ENCODE measurements at regions not wholly inside any gene's neighbourhood (a gene's known extent, or its start where the extent isn't known, plus 50 kb on each side); places are given as distances from the start of the nearest gene placed in this dataset.
A peak's percentile ranks its signal among the peaks of the same experiment; 100 is the strongest.
"Not testable (repeated sequence)": the region's sequence is repeated elsewhere in the genome, so short reads cannot be mapped to it uniquely, and the experiment has no call there.

DNA sequence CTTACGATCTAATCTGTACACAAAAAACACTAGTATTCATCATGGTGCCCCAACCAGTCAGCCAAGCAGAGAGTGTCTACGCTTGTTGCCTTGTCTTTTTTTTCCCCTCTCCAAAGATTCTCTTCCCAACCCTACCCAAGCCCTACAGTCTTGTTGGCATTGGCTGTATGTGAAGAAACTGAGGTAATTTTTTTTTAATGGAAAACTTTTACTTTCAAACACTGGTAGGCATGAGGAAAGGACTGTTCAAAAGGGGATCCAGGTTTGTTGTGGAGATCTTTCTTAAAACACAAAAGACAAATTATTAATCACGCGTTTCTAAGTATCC, 89.2 kb upstream of the PRSS16 start:
- Histone ChIP-seq H3K27ac (ENCODE audit: low read length) (no peak overlapping the region), H3K36me3 (ENCODE audit: insufficient read depth, low read depth, low read length) (no peaks in the 10 kb centered on the region), H3K4me1 (ENCODE audit: insufficient read depth, low read length) (peaks cover 14% of the 10 kb centered on the region), H3K9me3 (ENCODE audit: insufficient read depth, low read depth, low read length) (no peaks in the 10 kb centered on the region), H3K4me3 (ENCODE audit: low read length) (peak overlapping the region; percentile 85), H3K9ac (ENCODE audit: low read depth, low read length) (no peak overlapping the region), H3K27me3 (ENCODE audit: insufficient read depth, low read length) (peaks cover 22% of the 10 kb centered on the region; the same call in 1 of the 2 replicates)

DNA sequence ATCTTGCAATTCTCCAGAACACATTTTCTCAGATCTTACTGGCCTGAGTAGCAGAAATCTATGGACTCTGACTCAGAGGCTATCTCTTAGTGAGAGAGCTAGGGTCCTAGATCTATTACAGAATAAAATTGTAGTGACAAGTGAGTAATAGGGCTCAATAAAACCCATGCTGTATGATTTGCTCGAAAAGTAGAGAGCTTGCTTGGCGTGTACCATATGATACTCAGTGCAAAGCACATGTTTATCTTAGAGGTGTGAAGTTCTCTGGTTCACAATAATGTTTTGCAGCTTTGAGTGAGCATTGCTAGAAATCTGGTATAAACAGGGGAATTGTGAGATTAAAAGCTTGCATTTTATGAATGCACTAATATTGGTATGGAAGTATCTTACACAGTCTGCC, 87.8 kb upstream of the PRSS16 start:
- Histone ChIP-seq H3K4me1 (ENCODE audit: insufficient read depth, low read length) (peaks cover 14% of the 10 kb centered on the region), H3K4me3 (ENCODE audit: low read length) (no peak overlapping the region), H3K9ac (ENCODE audit: low read depth, low read length) (no peak overlapping the region), H3K9me3 (ENCODE audit: insufficient read depth, low read depth, low read length) (no peaks in the 10 kb centered on the region), H3K27me3 (ENCODE audit: insufficient read depth, low read length) (peaks cover 22% of the 10 kb centered on the region; the same call in 1 of the 2 replicates), H3K27ac (ENCODE audit: low read length) (no peak overlapping the region), H3K36me3 (ENCODE audit: insufficient read depth, low read depth, low read length) (no peaks in the 10 kb centered on the region)

DNA sequence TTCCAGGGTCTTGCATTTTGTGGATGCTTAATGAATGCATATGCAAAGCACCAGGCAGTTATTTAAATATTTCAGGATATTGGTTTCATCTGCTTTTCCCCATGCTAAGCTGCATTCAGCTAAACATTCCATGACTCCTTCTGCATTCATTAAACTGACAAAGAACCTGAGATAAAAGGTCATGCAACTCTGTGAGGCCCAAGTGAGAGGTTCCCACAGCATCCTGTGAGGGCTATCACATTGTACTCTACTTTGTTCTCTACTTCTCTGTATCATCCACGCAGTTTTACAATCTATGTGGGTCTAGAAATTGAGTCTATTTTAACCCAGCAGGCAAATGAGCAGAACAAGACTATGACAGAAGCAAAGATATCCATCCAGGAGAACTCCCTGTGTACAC, 86.4 kb upstream of the PRSS16 start:
- no peaks in the 10 kb centered on the region for H3K9me3 ChIP-seq (ENCODE audit: insufficient read depth, low read depth, low read length)
- peak overlapping the region; percentile 18; the same call in 1 of the 2 replicates for H3K4me3 ChIP-seq (ENCODE audit: low read length)
- no peak overlapping the region for H3K9ac ChIP-seq (ENCODE audit: low read depth, low read length)
- peaks cover 20% of the 10 kb centered on the region; the same call in 1 of the 2 replicates for H3K27me3 ChIP-seq (ENCODE audit: insufficient read depth, low read length)
- H3K36me3 ChIP-seq (ENCODE audit: insufficient read depth, low read depth, low read length), result no peaks in the 10 kb centered on the region
- peaks cover 14% of the 10 kb centered on the region for H3K4me1 ChIP-seq (ENCODE audit: insufficient read depth, low read length)
- no peak overlapping the region for H3K27ac ChIP-seq (ENCODE audit: low read length)

DNA sequence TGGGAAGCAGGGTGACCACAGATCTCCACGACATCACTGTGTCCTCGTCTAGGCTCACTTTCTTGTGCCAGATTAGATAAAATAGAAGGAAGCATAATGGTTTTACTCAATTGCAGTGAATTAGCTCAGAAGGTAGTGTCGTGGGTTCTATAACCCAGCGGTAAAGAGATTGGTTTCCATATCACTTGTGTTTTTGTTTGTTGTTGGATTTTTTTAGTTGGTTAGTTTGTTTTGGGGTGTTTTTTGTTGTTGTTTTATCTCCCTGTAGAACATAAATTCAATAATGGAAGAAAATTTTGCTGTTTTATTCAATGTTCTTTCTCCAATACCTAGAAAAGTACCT, 85.9 kb upstream of the PRSS16 start:
- Histone ChIP-seq H3K36me3 (ENCODE audit: insufficient read depth, low read depth, low read length) (no peaks in the 10 kb centered on the region), H3K9me3 (ENCODE audit: insufficient read depth, low read depth, low read length) (no peaks in the 10 kb centered on the region), H3K9ac (ENCODE audit: low read depth, low read length) (no peak overlapping the region), H3K27ac (ENCODE audit: low read length) (no peak overlapping the region), H3K27me3 (ENCODE audit: insufficient read depth, low read length) (peaks cover 16% of the 10 kb centered on the region; the same call in 1 of the 2 replicates), H3K4me3 (ENCODE audit: low read length) (peak overlapping the region; percentile 18; the same call in 1 of the 2 replicates), H3K4me1 (ENCODE audit: insufficient read depth, low read length) (peaks cover 14% of the 10 kb centered on the region)

DNA sequence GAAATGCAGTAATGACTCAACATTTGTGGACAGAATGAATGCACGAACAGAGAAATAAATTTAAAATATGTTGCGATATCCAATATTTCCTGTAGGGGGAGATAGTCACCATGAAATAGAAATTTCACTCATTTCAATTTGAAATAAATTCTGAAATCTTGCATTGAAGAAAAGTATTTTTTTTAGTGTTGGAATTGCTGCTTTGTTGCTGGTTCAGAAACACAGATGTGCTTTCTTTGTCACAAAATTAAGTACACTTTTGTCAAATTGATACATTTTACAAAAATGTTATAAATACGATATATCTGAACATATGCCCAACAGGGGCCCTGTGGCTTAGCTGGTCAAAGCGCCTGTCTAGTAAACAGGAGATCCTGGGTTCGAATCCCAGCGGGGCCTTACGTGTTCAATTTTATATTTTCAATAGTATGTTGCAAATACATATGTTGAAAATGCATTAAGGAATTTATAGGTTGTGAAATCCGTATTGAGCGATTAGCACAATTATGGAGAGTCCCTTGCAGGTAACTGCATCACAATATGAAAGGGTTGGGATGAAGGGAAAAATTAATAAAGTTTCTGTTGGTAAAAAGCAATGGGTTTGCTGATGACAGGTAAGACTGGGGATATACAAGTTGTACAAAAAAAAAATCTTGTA, 85.4 kb upstream of the PRSS16 start:
- peaks cover 14% of the 10 kb centered on the region for H3K4me1 ChIP-seq (ENCODE audit: insufficient read depth, low read length)
- H3K9me3 ChIP-seq (ENCODE audit: insufficient read depth, low read depth, low read length), result no peaks in the 10 kb centered on the region
- no peak overlapping the region for H3K9ac ChIP-seq (ENCODE audit: low read depth, low read length)
- no peak overlapping the region for H3K27ac ChIP-seq (ENCODE audit: low read length)
- H3K27me3 ChIP-seq (ENCODE audit: insufficient read depth, low read length), result peaks cover 11% of the 10 kb centered on the region; the same call in 1 of the 2 replicates
- H3K36me3 ChIP-seq (ENCODE audit: insufficient read depth, low read depth, low read length), result no peaks in the 10 kb centered on the region
- peak overlapping the region; percentile 18; the same call in 1 of the 2 replicates for H3K4me3 ChIP-seq (ENCODE audit: low read length)

DNA sequence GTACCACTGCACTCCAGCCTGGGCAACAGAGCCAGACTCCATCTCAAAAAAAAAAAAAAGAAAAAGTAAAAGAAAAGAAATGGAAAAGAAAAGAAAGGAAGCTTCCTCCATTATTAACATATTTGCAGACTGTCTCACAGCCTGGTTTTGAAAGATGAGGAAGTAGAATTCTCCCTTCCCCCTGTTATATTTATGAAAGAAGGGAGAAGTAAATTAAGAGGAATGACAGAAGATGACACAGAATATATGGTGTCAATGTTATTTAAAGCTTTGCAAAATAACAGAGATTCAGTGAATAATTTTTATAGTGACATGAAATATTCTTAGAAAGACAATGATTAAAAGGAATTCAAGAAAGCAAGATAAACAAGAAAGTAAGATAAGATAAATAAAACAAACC, 83.7 kb upstream of the PRSS16 start:
- no peak overlapping the region for H3K27ac ChIP-seq (ENCODE audit: low read length)
- peaks cover 14% of the 10 kb centered on the region for H3K4me1 ChIP-seq (ENCODE audit: insufficient read depth, low read length)
- H3K4me3 ChIP-seq (ENCODE audit: low read length), result no peak overlapping the region
- no peak overlapping the region for H3K9ac ChIP-seq (ENCODE audit: low read depth, low read length)
- no peaks in the 10 kb centered on the region for H3K27me3 ChIP-seq (ENCODE audit: insufficient read depth, low read length)
- no peaks in the 10 kb centered on the region for H3K9me3 ChIP-seq (ENCODE audit: insufficient read depth, low read depth, low read length)
- no peaks in the 10 kb centered on the region for H3K36me3 ChIP-seq (ENCODE audit: insufficient read depth, low read depth, low read length)

DNA sequence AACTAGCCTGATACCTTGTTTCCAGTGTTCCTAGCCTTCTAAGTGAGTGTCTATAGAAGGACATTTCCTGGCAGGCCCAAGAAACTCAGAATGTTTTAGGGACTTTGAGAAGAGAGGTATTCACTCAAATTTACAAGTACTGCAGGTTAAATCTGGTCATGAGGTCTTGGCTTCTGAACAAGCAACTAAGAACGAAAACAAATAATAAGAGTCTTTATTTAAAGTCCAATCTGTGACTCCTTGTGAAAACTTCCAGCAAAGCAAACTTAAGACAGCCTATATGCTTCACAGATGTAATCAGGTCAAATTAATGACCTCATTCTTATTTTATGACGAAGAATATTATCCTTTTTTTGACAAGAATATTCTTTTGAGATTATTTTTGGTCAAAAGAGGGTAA, 79.4 kb upstream of the PRSS16 start:
- no peak overlapping the region for H3K27ac ChIP-seq (ENCODE audit: low read length)
- H3K9ac ChIP-seq (ENCODE audit: low read depth, low read length), result no peak overlapping the region

DNA sequence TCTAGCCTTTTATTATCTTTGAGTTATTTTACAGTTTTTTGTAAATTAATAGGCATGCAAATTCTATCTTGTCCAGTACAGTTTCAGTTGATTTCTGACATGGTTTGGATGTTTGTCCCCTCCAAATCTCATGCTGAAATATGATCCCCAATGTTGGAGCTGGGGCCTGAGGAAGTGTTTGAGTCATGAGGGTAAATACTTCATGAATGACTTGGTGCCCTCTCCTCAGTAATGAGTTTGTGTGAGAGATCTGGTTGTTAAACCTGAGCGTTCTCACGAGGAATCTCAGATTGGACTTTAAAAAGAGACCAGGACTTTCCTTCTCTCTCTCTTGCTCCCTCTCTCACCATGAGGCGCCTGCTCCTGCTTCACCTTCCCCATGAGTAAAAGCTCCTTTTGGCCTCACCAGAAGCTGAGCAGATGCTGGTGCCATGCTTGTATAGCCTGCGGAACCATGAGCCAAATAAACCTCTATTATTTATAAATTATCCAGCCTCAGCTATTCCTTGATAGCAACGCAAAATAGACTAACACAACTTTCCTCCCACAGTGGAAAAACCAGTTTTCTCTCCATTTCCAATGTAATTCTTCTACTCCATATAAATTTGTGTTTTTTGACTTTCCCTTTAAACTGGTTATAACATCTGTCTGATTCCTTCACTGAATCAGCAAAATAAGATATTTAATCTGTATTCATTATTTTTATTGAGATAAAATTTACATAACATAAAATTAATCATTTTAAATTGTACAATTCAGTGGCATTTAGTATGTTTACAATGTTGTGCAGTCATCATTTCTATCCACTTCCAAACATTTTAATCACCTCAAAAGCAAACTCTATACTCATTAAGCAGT, 78.7 kb upstream of the PRSS16 start:
- no peaks in the 10 kb centered on the region for H3K4me1 ChIP-seq (ENCODE audit: insufficient read depth, low read length)
- no peaks in the 10 kb centered on the region for H3K36me3 ChIP-seq (ENCODE audit: insufficient read depth, low read depth, low read length)
- H3K27me3 ChIP-seq (ENCODE audit: insufficient read depth, low read length), result no peaks in the 10 kb centered on the region
- H3K9ac ChIP-seq (ENCODE audit: low read depth, low read length), result no peak overlapping the region
- no peak overlapping the region for H3K27ac ChIP-seq (ENCODE audit: low read length)
- H3K4me3 ChIP-seq (ENCODE audit: low read length), result no peak overlapping the region
- peaks cover 7% of the 10 kb centered on the region; the same call in 1 of the 2 replicates for H3K9me3 ChIP-seq (ENCODE audit: insufficient read depth, low read depth, low read length)

More for the DNA sequence above, 79.4 kb upstream of the PRSS16 start:
- H3K36me3 ChIP-seq (ENCODE audit: insufficient read depth, low read depth, low read length), result no peaks in the 10 kb centered on the region
- no peaks in the 10 kb centered on the region for H3K27me3 ChIP-seq (ENCODE audit: insufficient read depth, low read length)
- no peak overlapping the region for H3K4me3 ChIP-seq (ENCODE audit: low read length)
- H3K9me3 ChIP-seq (ENCODE audit: insufficient read depth, low read depth, low read length), result peaks cover 7% of the 10 kb centered on the region; the same call in 1 of the 2 replicates
- H3K4me1 ChIP-seq (ENCODE audit: insufficient read depth, low read length), result no peaks in the 10 kb centered on the region

DNA sequence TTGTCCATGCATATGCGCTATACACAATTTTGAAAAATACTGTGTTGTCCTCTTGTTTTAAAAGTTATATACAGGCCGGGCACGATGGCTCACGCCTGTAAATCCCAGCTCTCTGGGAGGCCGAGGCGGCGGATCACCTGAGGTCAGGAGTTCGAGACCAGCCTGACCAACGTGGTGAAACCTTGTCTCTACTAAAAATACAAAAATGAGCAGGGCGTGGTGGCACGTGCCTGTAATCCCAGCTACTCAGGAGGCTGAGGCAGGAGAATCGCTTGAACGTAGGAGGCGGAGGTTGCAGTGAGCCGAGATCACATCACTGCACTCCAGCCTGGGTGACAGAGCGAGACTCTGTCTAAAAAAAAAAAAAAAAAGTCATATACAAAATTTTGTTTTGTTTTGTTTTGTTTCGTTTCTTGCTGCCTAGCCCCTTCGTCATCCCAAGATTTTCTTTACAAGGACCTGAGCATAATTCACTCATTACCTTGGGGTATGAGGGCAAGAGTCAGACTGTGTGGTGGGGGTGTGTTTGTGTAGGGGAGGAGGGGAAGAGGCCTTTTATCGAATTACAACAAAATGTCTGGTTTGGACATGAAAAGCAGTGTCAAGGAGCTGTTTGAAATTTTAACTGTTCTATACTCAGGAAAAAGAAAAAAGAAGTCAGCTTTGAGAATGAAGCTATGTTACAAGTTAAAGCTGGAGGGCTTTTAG, 74.8 kb upstream of the PRSS16 start:
- H3K4me3 ChIP-seq (ENCODE audit: low read length); H3K9me3 ChIP-seq (ENCODE audit: insufficient read depth, low read depth, low read length); H3K36me3 ChIP-seq (ENCODE audit: insufficient read depth, low read depth, low read length); H3K27me3 ChIP-seq (ENCODE audit: insufficient read depth, low read length); H3K4me1 ChIP-seq (ENCODE audit: insufficient read depth, low read length); H3K9ac ChIP-seq (ENCODE audit: low read depth, low read length); H3K27ac ChIP-seq (ENCODE audit: low read length): not testable (repeated sequence)

DNA sequence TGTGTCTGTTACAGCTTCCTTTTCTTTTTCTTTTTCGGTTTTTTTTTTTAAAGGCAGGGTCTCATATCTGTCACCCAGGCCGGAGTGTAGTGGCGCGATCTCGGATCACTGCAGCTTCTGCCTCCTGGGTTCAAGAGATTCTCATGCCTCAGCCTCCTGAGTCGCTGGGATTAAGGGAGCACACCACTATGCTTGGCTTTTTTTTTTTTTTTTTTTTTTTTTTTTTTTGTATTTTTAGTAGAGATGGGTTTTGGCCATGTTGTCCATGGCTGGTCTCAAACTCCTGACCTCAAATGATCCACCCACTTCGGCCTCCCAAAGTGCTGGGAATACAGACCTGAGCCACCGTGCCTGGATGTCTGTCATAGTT, 74.3 kb upstream of the PRSS16 start:
- not testable (repeated sequence) for H3K27me3 ChIP-seq (ENCODE audit: insufficient read depth, low read length); H3K9me3 ChIP-seq (ENCODE audit: insufficient read depth, low read depth, low read length); H3K4me3 ChIP-seq (ENCODE audit: low read length); H3K4me1 ChIP-seq (ENCODE audit: insufficient read depth, low read length); H3K27ac ChIP-seq (ENCODE audit: low read length); H3K9ac ChIP-seq (ENCODE audit: low read depth, low read length); H3K36me3 ChIP-seq (ENCODE audit: insufficient read depth, low read depth, low read length)

DNA sequence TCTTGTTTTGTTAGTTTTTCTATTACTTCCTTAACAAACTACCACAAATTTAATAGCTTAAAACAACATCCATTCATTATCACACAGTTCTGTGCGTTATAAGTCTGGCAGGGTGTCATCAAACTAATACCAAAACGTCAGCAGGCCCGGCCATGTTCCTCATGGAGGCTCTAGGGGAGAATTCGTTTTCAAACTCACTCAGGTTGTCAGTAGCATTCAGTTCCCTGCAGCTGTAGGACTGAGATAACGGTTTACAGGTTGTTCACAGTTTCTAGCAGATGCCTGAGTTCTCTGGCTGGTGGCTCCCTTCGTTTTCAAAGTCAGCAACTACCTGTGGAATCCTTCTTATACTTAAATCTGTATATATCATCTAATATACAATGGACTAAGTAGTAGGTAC, 72.5 kb upstream of the PRSS16 start:
- Histone ChIP-seq H3K27ac (ENCODE audit: low read length) (no peak overlapping the region), H3K9ac (ENCODE audit: low read depth, low read length) (no peak overlapping the region), H3K36me3 (ENCODE audit: insufficient read depth, low read depth, low read length) (no peaks in the 10 kb centered on the region), H3K4me1 (ENCODE audit: insufficient read depth, low read length) (peaks cover 3% of the 10 kb centered on the region; the same call in 1 of the 2 replicates), H3K9me3 (ENCODE audit: insufficient read depth, low read depth, low read length) (peaks cover 1% of the 10 kb centered on the region; the same call in 1 of the 2 replicates), H3K4me3 (ENCODE audit: low read length) (no peak overlapping the region), H3K27me3 (ENCODE audit: insufficient read depth, low read length) (no peaks in the 10 kb centered on the region)
